AG04450 (cell line): ENCODE measurements at regions not wholly inside any gene's neighbourhood (a gene's known extent, or its start where the extent isn't known, plus 50 kb on each side); places are given as distances from the start of the nearest gene placed in this dataset.

Experiments used
- CTCF ChIA-PET: fragments of 300-600, 350-600 bp; formaldehyde crosslinking; extraction: SDS; loops from one replicate; lab custom pipeline; 2022; ENCODE audit warnings: antibody characterized with exemption, inconsistent platforms; lab: Charles Lee
- POLR2A ChIA-PET: fragments of 350-600 bp; formaldehyde crosslinking; extraction: SDS; loops from one replicate; lab custom pipeline; 2021; ENCODE audit warnings: antibody characterized with exemption, inconsistent platforms; lab: Yijun Ruan, JAX
- DNase-seq: peaks from one replicate; pipeline ENCODE4 v3.0.0-alpha.2; 2011; ENCODE audit warnings: low read depth, low spot score
- H3K27ac ChIP-seq: one replicate; pipeline ENCODE4 v1.5.1; 2012; ENCODE audit warnings: low read depth, low read length, control low read depth
- H3K27me3 ChIP-seq: one replicate; pipeline ENCODE4 v1.6.0; 2012; ENCODE audit warnings: low read length; ENCODE audit not compliant: control insufficient read depth, insufficient read depth
- H3K4me3 ChIP-seq: 2 replicates; pipeline ENCODE4 v1.5.1; 2011; ENCODE audit warnings: mild to moderate bottlenecking, low read depth, low read length, control low read depth
- H3K9me3 ChIP-seq: 2 replicates; pipeline ENCODE4 v1.5.1; 2012; ENCODE audit warnings: low read length; ENCODE audit not compliant: control insufficient read depth, insufficient read depth
- CTCF ChIP-seq: IDR thresholded peaks from 2 replicates; pipeline ENCODE4 v1.5.1; 2011; ENCODE audit warnings: low read depth, low read length, control low read depth, inconsistent platforms

DNA sequence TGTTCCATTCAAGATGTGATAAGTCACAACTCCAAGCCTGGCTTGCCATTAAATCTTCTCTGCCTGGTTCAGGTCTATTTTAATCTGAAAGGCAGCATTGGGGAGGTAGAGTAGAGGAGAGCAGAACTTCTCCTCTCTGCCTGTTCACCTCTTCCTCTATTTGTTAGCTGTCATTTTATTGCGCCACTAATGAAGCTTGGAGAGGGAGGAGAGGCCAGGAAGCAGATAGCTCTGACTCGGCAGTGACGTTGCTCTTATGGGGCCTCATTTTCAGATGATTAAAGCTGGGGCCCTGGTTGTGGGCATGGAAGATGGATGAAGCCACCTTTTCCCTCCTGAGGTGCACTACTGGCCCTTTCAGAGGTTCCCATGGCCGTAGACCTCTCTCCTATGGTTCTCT is 207.3 kb downstream of the MID1IP1 start:
- H3K9me3 ChIP-seq: no peaks in the 10 kb centered on the region
- no peak for TF ChIP-seq CTCF
- H3K27me3 ChIP-seq: no peaks in the 10 kb centered on the region
- H3K4me3 ChIP-seq: no peak overlapping the region
- no peak overlapping the region for H3K27ac ChIP-seq
- DNase-seq: no peak
- ChIA-PET POLR2A (no interaction called here), CTCF (no interaction called here)

GRCh38 chrX:39011454-39012221 is 210.4 kb downstream of the MID1IP1 start:
- Histone ChIP-seq H3K9me3 (no peaks in the 10 kb centered on the region), H3K4me3 (no peak overlapping the region), H3K27ac (no peak overlapping the region), H3K27me3 (peaks cover under 1% of the 10 kb centered on the region)
- no peak for DNase-seq
- POLR2A ChIA-PET: no interaction called here
- CTCF ChIA-PET: no interaction called here
- no peak for TF ChIP-seq CTCF

DNA sequence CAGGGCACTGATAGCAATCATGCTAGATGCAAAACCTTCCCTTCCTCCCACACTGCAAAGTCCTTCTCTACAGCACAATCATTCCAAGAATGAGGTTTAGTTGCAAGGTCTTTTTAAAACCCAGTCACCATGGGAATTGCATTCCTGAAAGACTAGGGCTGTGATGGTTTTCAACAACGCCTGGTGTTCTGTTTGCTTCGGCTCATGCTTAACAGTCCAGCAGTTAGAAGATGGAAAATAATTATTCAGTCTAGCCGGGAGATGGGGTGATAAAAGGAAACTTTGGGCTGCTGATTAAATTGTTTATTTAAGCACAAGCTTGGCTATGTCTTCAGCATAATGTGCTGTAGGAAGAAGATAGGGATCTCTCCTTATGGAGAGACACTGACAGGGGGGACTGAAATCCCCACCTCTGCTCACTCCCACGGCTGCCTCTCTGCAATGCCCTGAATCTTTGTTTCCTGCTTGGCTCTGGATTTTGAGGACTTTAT is 211.4 kb downstream of the MID1IP1 start:
- no peak overlapping the region for H3K27ac ChIP-seq
- ChIA-PET POLR2A (no interaction called here), CTCF (no interaction called here)
- no peaks in the 10 kb centered on the region for H3K9me3 ChIP-seq
- no peak for DNase-seq
- H3K4me3 ChIP-seq: no peak overlapping the region
- no peak for TF ChIP-seq CTCF
- peaks cover 4% of the 10 kb centered on the region for H3K27me3 ChIP-seq

DNA sequence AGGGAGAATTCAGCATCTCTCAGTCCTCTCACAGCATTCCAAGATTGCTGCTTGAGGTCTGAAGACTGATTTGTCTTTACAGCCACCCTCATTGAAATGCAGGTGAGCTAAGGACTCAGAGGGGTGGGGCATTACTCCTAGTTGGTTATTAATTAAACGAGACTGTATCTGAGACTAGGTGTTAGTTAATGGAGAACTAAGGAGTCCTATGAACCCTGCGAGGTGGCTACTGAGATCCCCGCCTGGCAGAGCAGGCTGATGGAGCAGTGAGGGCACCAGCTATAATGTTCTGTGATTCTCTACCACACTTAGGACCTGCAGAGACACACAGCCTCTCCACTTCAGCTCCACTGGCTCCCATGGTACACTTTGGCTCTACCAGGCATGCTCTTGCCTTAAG is 215.3 kb downstream of the MID1IP1 start:
- CTCF ChIA-PET: no interaction called here
- no peak for DNase-seq
- Histone ChIP-seq H3K4me3 (no peak overlapping the region), H3K9me3 (no peaks in the 10 kb centered on the region), H3K27me3 (peaks cover 4% of the 10 kb centered on the region), H3K27ac (no peak overlapping the region)
- POLR2A ChIA-PET: no interaction called here
- no peak for TF ChIP-seq CTCF

GRCh38 chrX:39017077-39017476 is 215.8 kb downstream of the MID1IP1 start:
- Histone ChIP-seq H3K27me3 (peaks cover 4% of the 10 kb centered on the region), H3K4me3 (no peak overlapping the region), H3K9me3 (no peaks in the 10 kb centered on the region), H3K27ac (no peak overlapping the region)
- POLR2A ChIA-PET: no interaction called here
- CTCF ChIA-PET: no interaction called here
- DNase-seq: no peak
- no peak for TF ChIP-seq CTCF
